ENCODE measurements at regions not wholly inside any gene's neighbourhood (a gene's known extent, or its start where the extent isn't known, plus 50 kb on each side); places are given as distances from the start of the nearest gene placed in this dataset.

DNA sequence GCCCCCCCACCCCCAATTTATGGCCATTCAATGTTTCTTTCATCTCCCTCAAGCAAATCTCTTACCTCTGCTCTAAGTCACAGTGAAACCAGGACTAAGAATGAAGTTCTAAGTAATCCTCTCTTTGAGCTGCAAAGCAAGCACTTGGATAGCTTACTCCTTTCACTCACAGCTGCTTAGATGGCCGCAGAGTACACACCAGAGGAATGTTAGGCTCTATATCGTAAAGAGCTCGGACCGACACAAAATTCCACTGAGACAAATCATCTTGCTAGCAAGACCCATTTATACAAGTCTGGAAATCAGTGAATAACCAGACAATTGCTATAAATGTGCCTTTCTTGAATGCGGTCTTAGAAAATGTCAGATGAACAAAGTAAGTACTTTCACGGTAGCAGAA, 135.0 kb downstream of the IDS start:
- no peak for ATAC-seq
- TF ChIP-seq ZFP30 (CRISPR knock-in tag; IDR thresholded peaks at IDR 0.05) (no peak), ISL1 (CRISPR knock-in tag; IDR thresholded peaks at IDR 0.05) (no peak), OSR1 (CRISPR knock-in tag; IDR thresholded peaks at IDR 0.05) (no peak), ESRRG (CRISPR knock-in tag; IDR thresholded peaks at IDR 0.05) (no peak)
- TF ChIP-seq, protein P1, sequence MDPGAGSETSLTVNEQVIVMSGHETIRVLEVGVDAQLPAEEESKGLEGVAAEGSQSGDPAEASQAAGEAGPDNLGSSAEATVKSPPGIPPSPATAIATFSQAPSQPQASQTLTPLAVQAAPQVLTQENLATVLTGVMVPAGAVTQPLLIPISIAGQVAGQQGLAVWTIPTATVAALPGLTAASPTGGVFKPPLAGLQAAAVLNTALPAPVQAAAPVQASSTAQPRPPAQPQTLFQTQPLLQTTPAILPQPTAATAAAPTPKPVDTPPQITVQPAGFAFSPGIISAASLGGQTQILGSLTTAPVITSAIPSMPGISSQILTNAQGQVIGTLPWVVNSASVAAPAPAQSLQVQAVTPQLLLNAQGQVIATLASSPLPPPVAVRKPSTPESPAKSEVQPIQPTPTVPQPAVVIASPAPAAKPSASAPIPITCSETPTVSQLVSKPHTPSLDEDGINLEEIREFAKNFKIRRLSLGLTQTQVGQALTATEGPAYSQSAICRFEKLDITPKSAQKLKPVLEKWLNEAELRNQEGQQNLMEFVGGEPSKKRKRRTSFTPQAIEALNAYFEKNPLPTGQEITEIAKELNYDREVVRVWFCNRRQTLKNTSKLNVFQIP (CRISPR knock-in tag; IDR thresholded peaks at IDR 0.05; ENCODE audit: borderline replicate concordance, low read depth), result no peak

DNA sequence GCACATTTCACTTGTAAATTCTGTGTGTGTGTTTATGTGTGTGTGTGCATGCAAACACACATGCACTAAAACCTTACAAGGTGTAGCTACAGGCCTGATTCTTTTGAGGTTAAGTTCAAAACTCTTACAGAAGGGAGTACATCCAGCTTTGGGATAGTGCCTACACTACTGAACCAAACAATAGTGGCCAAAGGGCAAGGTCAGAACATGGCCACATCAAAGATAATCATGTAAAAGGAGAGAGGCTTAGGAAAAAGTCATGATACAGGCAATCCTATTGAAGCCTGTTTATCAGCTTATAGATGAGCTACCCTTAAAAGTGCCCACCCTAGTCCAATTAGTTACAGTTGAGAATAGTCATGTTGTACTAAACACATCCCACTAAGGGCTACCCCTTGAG, 139.6 kb downstream of the IDS start:
- no peak for ATAC-seq
- TF ChIP-seq, protein P1 (CRISPR knock-in tag; IDR thresholded peaks at IDR 0.05; ENCODE audit: borderline replicate concordance, low read depth), result no peak
- TF ChIP-seq RARB (CRISPR knock-in tag; IDR thresholded peaks at IDR 0.05), result no peak

DNA sequence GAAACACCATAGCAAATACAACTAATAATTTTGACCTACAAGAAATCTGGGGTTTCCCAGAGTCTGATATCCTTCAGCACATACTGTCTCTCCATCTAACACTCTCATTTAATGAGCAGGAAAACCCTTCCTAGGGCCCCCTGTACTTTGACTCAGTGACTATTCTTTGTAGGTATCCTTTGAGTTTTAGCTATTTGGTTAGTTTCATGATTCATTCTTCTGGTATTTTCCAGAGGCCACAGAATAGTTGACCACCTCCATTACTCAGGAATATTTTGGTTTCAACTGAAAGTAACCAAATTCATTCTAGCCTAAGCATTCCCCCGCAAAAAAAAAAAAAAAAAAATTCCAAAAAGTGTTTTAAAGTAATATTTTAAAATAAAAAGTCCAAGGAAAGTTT, 140.0 kb downstream of the IDS start:
- TF ChIP-seq, protein P2, sequence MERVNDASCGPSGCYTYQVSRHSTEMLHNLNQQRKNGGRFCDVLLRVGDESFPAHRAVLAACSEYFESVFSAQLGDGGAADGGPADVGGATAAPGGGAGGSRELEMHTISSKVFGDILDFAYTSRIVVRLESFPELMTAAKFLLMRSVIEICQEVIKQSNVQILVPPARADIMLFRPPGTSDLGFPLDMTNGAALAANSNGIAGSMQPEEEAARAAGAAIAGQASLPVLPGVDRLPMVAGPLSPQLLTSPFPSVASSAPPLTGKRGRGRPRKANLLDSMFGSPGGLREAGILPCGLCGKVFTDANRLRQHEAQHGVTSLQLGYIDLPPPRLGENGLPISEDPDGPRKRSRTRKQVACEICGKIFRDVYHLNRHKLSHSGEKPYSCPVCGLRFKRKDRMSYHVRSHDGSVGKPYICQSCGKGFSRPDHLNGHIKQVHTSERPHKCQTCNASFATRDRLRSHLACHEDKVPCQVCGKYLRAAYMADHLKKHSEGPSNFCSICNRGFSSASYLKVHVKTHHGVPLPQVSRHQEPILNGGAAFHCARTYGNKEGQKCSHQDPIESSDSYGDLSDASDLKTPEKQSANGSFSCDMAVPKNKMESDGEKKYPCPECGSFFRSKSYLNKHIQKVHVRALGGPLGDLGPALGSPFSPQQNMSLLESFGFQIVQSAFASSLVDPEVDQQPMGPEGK (CRISPR knock-in tag; IDR thresholded peaks at IDR 0.05; ENCODE audit: borderline replicate concordance), result no peak
- TF ChIP-seq TCF4 (CRISPR knock-in tag; IDR thresholded peaks at IDR 0.05; ENCODE audit: borderline replicate concordance) (no peak), ZNF565 (CRISPR knock-in tag; conservative IDR thresholded peaks at IDR 0.05; ENCODE audit: low read depth) (no peak), ZFP30 (CRISPR knock-in tag; IDR thresholded peaks at IDR 0.05) (no peak), ESRRG (CRISPR knock-in tag; IDR thresholded peaks at IDR 0.05) (no peak), CSDC2 (CRISPR knock-in tag; IDR thresholded peaks at IDR 0.05) (no peak), TOX (CRISPR knock-in tag; IDR thresholded peaks at IDR 0.05; ENCODE audit: borderline replicate concordance) (no peak), ZFP3 (CRISPR knock-in tag; IDR thresholded peaks at IDR 0.05) (no peak), PPARA (CRISPR knock-in tag; IDR thresholded peaks at IDR 0.05; ENCODE audit: borderline replicate concordance) (no peak), ZNF8 (CRISPR knock-in tag; IDR thresholded peaks at IDR 0.05) (no peak), RARB (CRISPR knock-in tag; IDR thresholded peaks at IDR 0.05) (no peak), ZC3H10 (CRISPR knock-in tag; IDR thresholded peaks at IDR 0.05) (no peak), ISL1 (CRISPR knock-in tag; IDR thresholded peaks at IDR 0.05) (no peak), ZNF70 (CRISPR knock-in tag; IDR thresholded peaks at IDR 0.05) (no peak), ARNTL (CRISPR knock-in tag; IDR thresholded peaks at IDR 0.05; ENCODE audit: borderline replicate concordance, low read depth) (no peak), BACH2 (CRISPR knock-in tag; IDR thresholded peaks at IDR 0.05; ENCODE audit: borderline replicate concordance) (no peak), SNAI2 (CRISPR knock-in tag; IDR thresholded peaks at IDR 0.05) (no peak), GLIS3 (CRISPR knock-in tag; IDR thresholded peaks at IDR 0.05) (no peak)
- TF ChIP-seq, protein P3, sequence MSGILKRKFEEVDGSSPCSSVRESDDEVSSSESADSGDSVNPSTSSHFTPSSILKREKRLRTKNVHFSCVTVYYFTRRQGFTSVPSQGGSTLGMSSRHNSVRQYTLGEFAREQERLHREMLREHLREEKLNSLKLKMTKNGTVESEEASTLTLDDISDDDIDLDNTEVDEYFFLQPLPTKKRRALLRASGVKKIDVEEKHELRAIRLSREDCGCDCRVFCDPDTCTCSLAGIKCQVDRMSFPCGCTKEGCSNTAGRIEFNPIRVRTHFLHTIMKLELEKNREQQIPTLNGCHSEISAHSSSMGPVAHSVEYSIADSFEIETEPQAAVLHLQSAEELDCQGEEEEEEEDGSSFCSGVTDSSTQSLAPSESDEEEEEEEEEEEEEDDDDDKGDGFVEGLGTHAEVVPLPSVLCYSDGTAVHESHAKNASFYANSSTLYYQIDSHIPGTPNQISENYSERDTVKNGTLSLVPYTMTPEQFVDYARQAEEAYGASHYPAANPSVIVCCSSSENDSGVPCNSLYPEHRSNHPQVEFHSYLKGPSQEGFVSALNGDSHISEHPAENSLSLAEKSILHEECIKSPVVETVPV (CRISPR knock-in tag; IDR thresholded peaks at IDR 0.05), result no peak
- TF ChIP-seq, protein P4, sequence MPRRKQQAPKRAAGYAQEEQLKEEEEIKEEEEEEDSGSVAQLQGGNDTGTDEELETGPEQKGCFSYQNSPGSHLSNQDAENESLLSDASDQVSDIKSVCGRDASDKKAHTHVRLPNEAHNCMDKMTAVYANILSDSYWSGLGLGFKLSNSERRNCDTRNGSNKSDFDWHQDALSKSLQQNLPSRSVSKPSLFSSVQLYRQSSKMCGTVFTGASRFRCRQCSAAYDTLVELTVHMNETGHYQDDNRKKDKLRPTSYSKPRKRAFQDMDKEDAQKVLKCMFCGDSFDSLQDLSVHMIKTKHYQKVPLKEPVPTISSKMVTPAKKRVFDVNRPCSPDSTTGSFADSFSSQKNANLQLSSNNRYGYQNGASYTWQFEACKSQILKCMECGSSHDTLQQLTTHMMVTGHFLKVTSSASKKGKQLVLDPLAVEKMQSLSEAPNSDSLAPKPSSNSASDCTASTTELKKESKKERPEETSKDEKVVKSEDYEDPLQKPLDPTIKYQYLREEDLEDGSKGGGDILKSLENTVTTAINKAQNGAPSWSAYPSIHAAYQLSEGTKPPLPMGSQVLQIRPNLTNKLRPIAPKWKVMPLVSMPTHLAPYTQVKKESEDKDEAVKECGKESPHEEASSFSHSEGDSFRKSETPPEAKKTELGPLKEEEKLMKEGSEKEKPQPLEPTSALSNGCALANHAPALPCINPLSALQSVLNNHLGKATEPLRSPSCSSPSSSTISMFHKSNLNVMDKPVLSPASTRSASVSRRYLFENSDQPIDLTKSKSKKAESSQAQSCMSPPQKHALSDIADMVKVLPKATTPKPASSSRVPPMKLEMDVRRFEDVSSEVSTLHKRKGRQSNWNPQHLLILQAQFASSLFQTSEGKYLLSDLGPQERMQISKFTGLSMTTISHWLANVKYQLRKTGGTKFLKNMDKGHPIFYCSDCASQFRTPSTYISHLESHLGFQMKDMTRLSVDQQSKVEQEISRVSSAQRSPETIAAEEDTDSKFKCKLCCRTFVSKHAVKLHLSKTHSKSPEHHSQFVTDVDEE (CRISPR knock-in tag; IDR thresholded peaks at IDR 0.05), result no peak
- ATAC-seq, result no peak

Data from SK-N-SH treated with all-trans-retinoic acid at 6 μM for 48 hours (cell line).